Mesenchymal stem cell (in vitro differentiated cells and primary cell): ENCODE measurements at regions not wholly inside any gene's neighbourhood (a gene's known extent, or its start where the extent isn't known, plus 50 kb on each side); places are given as distances from the start of the nearest gene placed in this dataset.
"Not testable (repeated sequence)": the region's sequence is repeated elsewhere in the genome, so short reads cannot be mapped to it uniquely, and the experiment has no call there.

ENCODE experiments used
- DNase-seq: peaks from one replicate; pipeline ENCODE4 v3.0.0-alpha.2; 2013
- H2AFZ ChIP-seq: one replicate; pipeline ENCODE4 v1.6.1; 2013; ENCODE audit warnings: low read depth, mild to moderate bottlenecking, control low read depth, inconsistent platforms, low read length, moderate library complexity
- H2AK5ac ChIP-seq: 2 replicates; pipeline ENCODE4 v1.6.1; 2013; ENCODE audit warnings: low read length, moderate library complexity, mild to moderate bottlenecking, inconsistent platforms; ENCODE audit not compliant: severe bottlenecking
- H2BK120ac ChIP-seq: one replicate; pipeline ENCODE4 v1.6.1; 2013; ENCODE audit warnings: low read depth, mild to moderate bottlenecking, inconsistent platforms, low read length, moderate library complexity
- H2BK12ac ChIP-seq, 2 experiments: one replicate each; pipeline ENCODE4 v1.6.1; 2013; ENCODE audit warnings: inconsistent platforms in 2 of 2, low read length in 2 of 2, mild to moderate bottlenecking in 2 of 2, moderate library complexity in 2 of 2, control low read depth in 1 of 2
- H2BK15ac ChIP-seq: one replicate; pipeline ENCODE4 v1.6.1; 2013; ENCODE audit warnings: mild to moderate bottlenecking, low read depth, inconsistent platforms; ENCODE audit not compliant: poor library complexity, severe bottlenecking
- H2BK5ac ChIP-seq: 2 replicates; pipeline ENCODE4 v1.6.1; 2013; ENCODE audit warnings: low read depth, mild to moderate bottlenecking, low read length, control low read depth, inconsistent platforms; ENCODE audit not compliant: poor library complexity, severe bottlenecking
- H3K14ac ChIP-seq, 2 experiments: one replicate each; pipeline ENCODE4 v1.6.1; 2013; ENCODE audit warnings: inconsistent platforms in 2 of 2, low read length in 2 of 2, control low read depth in 1 of 2, mild to moderate bottlenecking in 1 of 2, moderate library complexity in 1 of 2
- H3K18ac ChIP-seq, 2 experiments: one replicate each; pipeline ENCODE4 v1.6.1; 2013; ENCODE audit warnings: inconsistent platforms in 2 of 2, low read length in 2 of 2, control low read depth in 1 of 2, low read depth in 1 of 2, mild to moderate bottlenecking in 1 of 2
- H3K23ac ChIP-seq, 2 experiments: one replicate each; pipeline ENCODE4 v1.6.1; 2013; ENCODE audit warnings: inconsistent platforms in 2 of 2, low read length in 2 of 2, mild to moderate bottlenecking in 2 of 2, moderate library complexity in 2 of 2, control low read depth in 1 of 2
- H3K27ac ChIP-seq: 2 replicates; pipeline ENCODE4 v1.5.1; 2013; ENCODE audit warnings: mild to moderate bottlenecking, moderate library complexity, low read length, control low read depth, inconsistent platforms; ENCODE audit not compliant: poor library complexity, severe bottlenecking
- H3K27me3 ChIP-seq, 2 experiments: 2 replicates each; pipeline versions ENCODE4 v1.6.1 to v1.7.0; 2013; ENCODE audit warnings: low read length in 2 of 2, mild to moderate bottlenecking in 2 of 2, moderate library complexity in 2 of 2, control low read depth in 1 of 2, inconsistent platforms in 1 of 2; ENCODE audit not compliant: control insufficient read depth in 1 of 2, insufficient read depth in 1 of 2
- H3K36me3 ChIP-seq, 2 experiments: 2 replicates each; pipeline versions ENCODE4 v1.6.1 to v1.7.0; 2013; ENCODE audit warnings: low read length in 2 of 2, control low read depth in 1 of 2, inconsistent platforms in 1 of 2, low read depth in 1 of 2, mild to moderate bottlenecking in 1 of 2; ENCODE audit not compliant: insufficient read depth in 2 of 2, control insufficient read depth in 1 of 2
- H3K4ac ChIP-seq, 2 experiments: one replicate each; pipeline ENCODE4 v1.6.1; 2013; ENCODE audit warnings: inconsistent platforms in 2 of 2, low read length in 2 of 2, mild to moderate bottlenecking in 2 of 2, moderate library complexity in 2 of 2, control low read depth in 1 of 2, low read depth in 1 of 2
- H3K4me1 ChIP-seq: 2 replicates; pipeline ENCODE4 v1.6.1; 2013; ENCODE audit warnings: low read depth, low read length, control low read depth; ENCODE audit not compliant: control insufficient read depth, insufficient read depth
- H3K4me2 ChIP-seq: 2 replicates; pipeline ENCODE4 v1.6.1; 2013; ENCODE audit warnings: low read length, mild to moderate bottlenecking, inconsistent platforms; ENCODE audit not compliant: poor library complexity, severe bottlenecking
- H3K4me3 ChIP-seq, 2 experiments: 2 replicates each; pipeline versions ENCODE4 v1.5.1 to v1.7.0; 2013; ENCODE audit warnings: low read length in 2 of 2, mild to moderate bottlenecking in 2 of 2, control low read depth in 1 of 2, low read depth in 1 of 2; ENCODE audit not compliant: insufficient read depth in 1 of 2
- H3K79me1 ChIP-seq: replicated peaks from 2 replicates; pipeline ENCODE4 v1.6.1; 2013; ENCODE audit warnings: mild to moderate bottlenecking, control low read depth, low read length, inconsistent platforms; ENCODE audit not compliant: poor library complexity, severe bottlenecking
- H3K9ac ChIP-seq: 2 replicates; pipeline ENCODE4 v1.7.0; 2013; ENCODE audit warnings: mild to moderate bottlenecking, low read length, moderate library complexity
- H3K9me3 ChIP-seq: 2 replicates; pipeline ENCODE4 v1.7.0; 2013; ENCODE audit warnings: mild to moderate bottlenecking, low read length; ENCODE audit not compliant: control insufficient read depth
- H4K8ac ChIP-seq: one replicate; pipeline ENCODE4 v1.6.1; 2013; ENCODE audit warnings: inconsistent platforms, mild to moderate bottlenecking, low read length, moderate library complexity
- H4K91ac ChIP-seq: one replicate; pipeline ENCODE4 v1.6.1; 2013; ENCODE audit warnings: mild to moderate bottlenecking, low read length, inconsistent platforms
- WGBS: methylation state at CpG from one replicate; pipeline ENCODE4 v1.1.7; 2013; ENCODE audit warnings: mixed read lengths; 5-methylcytosine and 5-hydroxymethylcytosine counted together

DNA sequence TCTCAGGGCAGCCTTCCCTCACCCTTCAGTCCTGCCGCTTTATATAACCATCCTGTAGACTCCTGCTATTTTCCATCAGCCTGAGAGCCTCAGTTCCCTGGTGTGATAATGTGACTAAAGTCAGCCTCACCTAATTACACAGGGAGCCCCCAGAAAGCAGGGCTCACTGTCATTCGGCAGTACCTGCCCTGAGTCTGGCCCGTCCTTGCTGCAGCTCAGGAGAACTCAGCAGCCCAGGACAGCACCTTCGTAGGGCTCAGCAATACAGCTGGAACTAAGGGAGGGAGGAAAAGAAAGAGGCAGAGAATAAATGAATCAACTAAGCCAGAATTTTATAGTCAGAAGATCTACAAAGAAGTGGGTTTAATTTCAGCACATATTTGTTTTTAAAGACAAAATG, 598.7 kb downstream of the SPATA31A6 start:
- H3K4me2 ChIP-seq, H3K9ac ChIP-seq, H3K27me3 ChIP-seq, H3K4me1 ChIP-seq, H4K8ac ChIP-seq, H2AK5ac ChIP-seq, H3K4ac ChIP-seq, H2BK15ac ChIP-seq, H3K36me3 ChIP-seq, H2BK12ac ChIP-seq, H4K91ac ChIP-seq, H3K27ac ChIP-seq, H2BK5ac ChIP-seq, H3K14ac ChIP-seq, H3K79me1 ChIP-seq, H2AFZ ChIP-seq, DNase-seq, H3K23ac ChIP-seq, H3K9me3 ChIP-seq, H3K18ac ChIP-seq, H2BK120ac ChIP-seq, H3K4me3 ChIP-seq: not testable (repeated sequence)
- 33% methylated on average over 2 of the region's 4 CpGs for WGBS

DNA sequence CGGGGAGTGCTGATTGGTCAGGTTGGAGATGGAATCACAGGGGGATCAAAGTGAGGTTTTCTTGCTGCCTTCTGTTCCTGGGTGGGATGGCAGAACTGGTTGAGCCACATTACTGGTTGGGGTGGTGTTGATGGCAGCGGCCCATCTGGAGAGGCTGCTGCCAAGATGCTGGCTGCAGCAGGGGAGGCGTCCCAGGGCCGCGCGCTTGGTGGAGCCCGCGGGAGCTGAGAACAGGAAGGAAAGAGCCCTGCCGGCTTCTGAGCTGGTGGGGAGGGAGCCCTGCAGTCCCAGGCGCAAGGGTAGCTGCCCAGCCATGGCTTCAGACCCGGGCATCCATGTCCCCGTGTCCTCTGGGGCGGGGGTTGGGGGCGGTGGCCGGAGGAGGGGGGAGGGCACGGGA, 609.3 kb downstream of the SPATA31A6 start:
- 57% methylated on average over 2 of the region's 16 CpGs for WGBS
- not testable (repeated sequence) for DNase-seq, H2AK5ac ChIP-seq, H3K4ac ChIP-seq, H2BK120ac ChIP-seq, H3K79me1 ChIP-seq, H4K91ac ChIP-seq, H3K18ac ChIP-seq, H3K14ac ChIP-seq, H3K4me3 ChIP-seq, H2BK5ac ChIP-seq, H3K27me3 ChIP-seq, H4K8ac ChIP-seq, H3K4me1 ChIP-seq, H2BK15ac ChIP-seq, H3K36me3 ChIP-seq, H3K9me3 ChIP-seq, H3K9ac ChIP-seq, H2BK12ac ChIP-seq, H3K23ac ChIP-seq, H3K4me2 ChIP-seq, H2AFZ ChIP-seq, H3K27ac ChIP-seq

DNA sequence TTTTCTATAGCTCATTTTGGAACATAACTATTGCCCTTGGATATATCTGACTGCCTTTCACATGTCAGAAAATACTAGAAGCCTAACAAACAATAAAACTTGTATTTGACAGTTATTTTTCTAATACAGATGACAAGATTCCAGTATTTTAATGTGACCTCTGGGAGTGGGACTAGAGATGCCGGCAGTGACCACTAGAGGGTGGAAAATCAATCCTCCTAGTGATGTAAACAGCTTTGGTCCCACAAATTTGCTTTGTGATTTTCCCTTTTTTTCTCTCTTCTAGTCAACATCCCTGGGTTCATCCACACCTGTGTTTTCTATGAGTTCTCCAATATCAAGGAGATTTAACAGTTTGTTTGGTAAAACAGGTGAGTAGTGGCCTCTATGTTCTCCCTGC, 615.1 kb downstream of the SPATA31A6 start:
- not testable (repeated sequence) for H2BK5ac ChIP-seq, H3K23ac ChIP-seq, H2AK5ac ChIP-seq, H3K79me1 ChIP-seq, H2BK12ac ChIP-seq, H3K36me3 ChIP-seq, H3K9ac ChIP-seq, H2BK15ac ChIP-seq, DNase-seq, H4K91ac ChIP-seq, H3K27ac ChIP-seq, H3K18ac ChIP-seq, H3K9me3 ChIP-seq, H2AFZ ChIP-seq, H3K4me2 ChIP-seq, H3K4me3 ChIP-seq, H2BK120ac ChIP-seq, H3K14ac ChIP-seq, H4K8ac ChIP-seq, H3K4ac ChIP-seq, H3K27me3 ChIP-seq, H3K4me1 ChIP-seq
- no CpG with 5 or more reads among the region's 1 CpG for WGBS

DNA sequence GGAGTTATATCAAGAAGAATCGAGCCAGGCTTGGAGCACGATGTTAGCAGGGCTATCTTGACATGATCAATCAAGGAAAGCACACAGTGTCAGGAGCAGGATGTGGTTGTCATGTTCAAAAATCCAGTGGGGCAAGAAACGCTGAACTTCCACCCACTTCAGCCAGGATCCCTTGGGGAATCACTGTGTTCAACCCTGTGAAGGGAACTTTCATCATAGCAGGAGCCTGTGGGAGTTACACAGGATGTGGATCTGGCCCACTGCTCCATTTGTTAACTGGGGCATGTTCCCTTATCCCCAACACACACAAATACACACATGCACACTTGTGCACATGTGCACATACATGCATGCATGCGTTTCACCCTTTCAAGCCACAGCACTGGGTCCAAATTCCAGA, 619.3 kb downstream of the SPATA31A6 start:
- H3K27ac ChIP-seq, H3K23ac ChIP-seq, H3K27me3 ChIP-seq, H2BK120ac ChIP-seq, H3K79me1 ChIP-seq, H3K4me1 ChIP-seq, H3K14ac ChIP-seq, H4K91ac ChIP-seq, H3K4me3 ChIP-seq, H2AK5ac ChIP-seq, H2BK15ac ChIP-seq, H2AFZ ChIP-seq, H3K18ac ChIP-seq, H4K8ac ChIP-seq, H2BK5ac ChIP-seq, H3K9me3 ChIP-seq, DNase-seq, H3K4me2 ChIP-seq, H3K9ac ChIP-seq, H3K36me3 ChIP-seq, H3K4ac ChIP-seq, H2BK12ac ChIP-seq: not testable (repeated sequence)
- WGBS = 53% methylated on average over 4 of the region's 4 CpGs
